ENCODE measurements at regions not wholly inside any gene's neighbourhood (a gene's known extent, or its start where the extent isn't known, plus 50 kb on each side); places are given as distances from the start of the nearest gene placed in this dataset.
"Not testable (repeated sequence)": the region's sequence is repeated elsewhere in the genome, so short reads cannot be mapped to it uniquely, and the experiment has no call there.

GRCh38 chr10:21285742-21286331 is 239.6 kb downstream of the SKIDA1 start:
- no peaks in the 10 kb centered on the region for H3K9me3 ChIP-seq
- H3K27ac ChIP-seq = no peak overlapping the region
- H3K36me3 ChIP-seq = no peaks in the 10 kb centered on the region
- no peaks in the 10 kb centered on the region for H3K27me3 ChIP-seq
- TF ChIP-seq POLR2A (IDR thresholded peaks at IDR 0.05) (no peak), CTCF (IDR thresholded peaks at IDR 0.05) (no peak)
- no peaks in the 10 kb centered on the region for H3K4me1 ChIP-seq
- DNase-seq = no peak
- no peak overlapping the region for H3K4me3 ChIP-seq

GRCh38 chr10:21285207-21285606 is 240.3 kb downstream of the SKIDA1 start:
- DNase-seq = no peak

GRCh38 chr10:21284301-21284700 is 241.2 kb downstream of the SKIDA1 start:
- Histone ChIP-seq H3K27ac (no peak overlapping the region), H3K36me3 (no peaks in the 10 kb centered on the region), H3K27me3 (no peaks in the 10 kb centered on the region), H3K4me1 (no peaks in the 10 kb centered on the region), H3K9me3 (no peaks in the 10 kb centered on the region), H3K4me3 (no peak overlapping the region)
- DNase-seq = no peak
- TF ChIP-seq CTCF (IDR thresholded peaks at IDR 0.05) (no peak), POLR2A (IDR thresholded peaks at IDR 0.05) (no peak)

More at GRCh38 chr10:21285207-21285606, 240.3 kb downstream of the SKIDA1 start:
- no peak for TF ChIP-seq POLR2A (IDR thresholded peaks at IDR 0.05)
- TF ChIP-seq CTCF (IDR thresholded peaks at IDR 0.05) = no peak
- Histone ChIP-seq H3K9me3 (no peaks in the 10 kb centered on the region), H3K4me3 (no peak overlapping the region), H3K27me3 (no peaks in the 10 kb centered on the region), H3K4me1 (no peaks in the 10 kb centered on the region), H3K27ac (no peak overlapping the region), H3K36me3 (no peaks in the 10 kb centered on the region)

- H3K4me1 ChIP-seq, DNase-seq, H3K27me3 ChIP-seq, H3K9me3 ChIP-seq, H3K27ac ChIP-seq, H3K4me3 ChIP-seq, H3K36me3 ChIP-seq: not testable (repeated sequence)
Measured at GRCh38 chr10:21283053-21283452, 242.4 kb downstream of the SKIDA1 start.

- no peaks in the 10 kb centered on the region for H3K36me3 ChIP-seq
- no peak for DNase-seq
- H3K27ac ChIP-seq = no peak overlapping the region
- no peak overlapping the region for H3K4me3 ChIP-seq
- no peaks in the 10 kb centered on the region for H3K9me3 ChIP-seq
- no peaks in the 10 kb centered on the region for H3K4me1 ChIP-seq
- TF ChIP-seq POLR2A (IDR thresholded peaks at IDR 0.05) (no peak), CTCF (IDR thresholded peaks at IDR 0.05) (no peak)
- H3K27me3 ChIP-seq = no peaks in the 10 kb centered on the region
Measured at GRCh38 chr10:21281765-21282484, 243.6 kb downstream of the SKIDA1 start.

- DNase-seq = no peak
Measured at GRCh38 chr10:21280971-21281572, 244.4 kb downstream of the SKIDA1 start.

More at GRCh38 chr10:21280971-21281572, 244.4 kb downstream of the SKIDA1 start:
- H3K27ac ChIP-seq = no peak overlapping the region
- no peak overlapping the region for H3K4me3 ChIP-seq
- no peaks in the 10 kb centered on the region for H3K27me3 ChIP-seq
- H3K9me3 ChIP-seq = no peaks in the 10 kb centered on the region
- H3K4me1 ChIP-seq = no peaks in the 10 kb centered on the region
- TF ChIP-seq POLR2A (IDR thresholded peaks at IDR 0.05) = no peak
- no peaks in the 10 kb centered on the region for H3K36me3 ChIP-seq

Data from Peyer's patch (tissue), 4 donors.